DMS79 treated with DMSO at 0.1 percent for 48 hours (cell line): ENCODE measurements at regions not wholly inside any gene's neighbourhood (a gene's known extent, or its start where the extent isn't known, plus 50 kb on each side); places are given as distances from the start of the nearest gene placed in this dataset.

Source experiments
- DNase-seq: peaks from one replicate; lab custom pipeline; 2025; lab: John Stamatoyannopoulos, UW

GRCh38 chr5:54852007-54852406 is 133.4 kb downstream of the ESM1 start:
- no peak for DNase-seq

- no peak for DNase-seq
These were observed 133.9 kb downstream of the ESM1 start for GRCh38 chr5:54851449-54851848.

GRCh38 chr5:54848581-54848980 is 136.8 kb downstream of the ESM1 start:
- DNase-seq, result no peak

GRCh38 chr5:54845567-54845941 is 139.8 kb downstream of the ESM1 start:
- no peak for DNase-seq

GRCh38 chr5:54844905-54845566 is 140.4 kb downstream of the ESM1 start:
- peak; percentile 6 for DNase-seq

GRCh38 chr5:54844266-54844665 is 141.1 kb downstream of the ESM1 start:
- DNase-seq, result no peak

- no peak for DNase-seq
These were observed 143.9 kb downstream of the ESM1 start for GRCh38 chr5:54841481-54841880.

GRCh38 chr5:54838843-54839242 is 146.6 kb downstream of the ESM1 start:
- no peak for DNase-seq

- DNase-seq, result no peak
These were observed 147.4 kb downstream of the ESM1 start for GRCh38 chr5:54837981-54838380.

- DNase-seq, result no peak
These were observed 148.3 kb downstream of the ESM1 start for GRCh38 chr5:54837093-54837492.

GRCh38 chr5:54835647-54836046 is 149.7 kb downstream of the ESM1 start:
- no peak for DNase-seq

GRCh38 chr5:54834121-54834842 is 151.1 kb downstream of the ESM1 start:
- DNase-seq, result no peak

GRCh38 chr5:54833590-54833989 is 151.8 kb downstream of the ESM1 start:
- no peak for DNase-seq

- no peak for DNase-seq
These were observed 152.5 kb downstream of the ESM1 start for GRCh38 chr5:54832858-54833257.

GRCh38 chr5:54832045-54832444 is 153.3 kb downstream of the ESM1 start:
- no peak for DNase-seq

- no peak for DNase-seq
These were observed 154.2 kb downstream of the ESM1 start for GRCh38 chr5:54831233-54831632.

GRCh38 chr5:54829676-54830535 is 155.5 kb downstream of the ESM1 start:
- no peak for DNase-seq

- no peak for DNase-seq
These were observed 156.3 kb downstream of the ESM1 start for GRCh38 chr5:54829102-54829501.

- no peak for DNase-seq
These were observed 157.2 kb downstream of the ESM1 start for GRCh38 chr5:54828151-54828550.

GRCh38 chr5:54825005-54825404 is 160.4 kb downstream of the ESM1 start:
- DNase-seq, result no peak

GRCh38 chr5:54823006-54823405 is 162.4 kb downstream of the ESM1 start:
- DNase-seq, result no peak

- no peak for DNase-seq
These were observed 163.1 kb downstream of the ESM1 start for GRCh38 chr5:54822324-54822687.
